OCI-LY1 (cell line): ENCODE measurements at regions not wholly inside any gene's neighbourhood (a gene's known extent, or its start where the extent isn't known, plus 50 kb on each side); places are given as distances from the start of the nearest gene placed in this dataset.

Source experiments
- EZH2 ChIP-seq: fragments of 200-600 bp; sonication (generic), shearing (Covaris generic); IDR thresholded peaks from 2 replicates; pipeline ENCODE4 v1.8.0; 2017; ENCODE audit warnings: borderline replicate concordance, mixed run types, mild to moderate bottlenecking, antibody characterized with exemption, low read length, moderate library complexity, mixed read lengths
- TF ChIP-seq, protein P1 (sequence below): fragments of 200-600 bp; sonication (generic), shearing (Covaris generic); IDR thresholded peaks from 2 replicates; pipeline ENCODE4 v1.5.1; 2017; ENCODE audit warnings: mild to moderate bottlenecking, antibody characterized with exemption, low read length, moderate library complexity, mixed read lengths

DNA sequence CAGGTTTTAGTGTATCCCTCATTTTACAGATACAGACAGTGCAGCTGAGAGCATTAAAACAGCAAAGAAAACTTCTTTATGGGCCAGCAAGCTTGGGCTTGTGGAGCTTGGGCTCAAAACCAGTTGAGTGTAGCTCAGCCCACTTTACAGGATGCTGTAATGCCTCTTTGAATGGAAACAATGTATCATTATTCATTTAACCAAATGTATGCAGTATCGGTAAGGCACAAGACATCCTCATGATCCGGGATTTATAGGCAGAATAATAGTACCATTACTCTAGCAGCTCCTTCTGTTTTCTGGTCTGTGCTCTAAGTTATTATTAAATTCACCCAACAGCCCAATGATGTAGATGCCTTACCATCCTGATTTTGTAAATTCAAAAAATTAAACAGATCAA is 575.1 kb upstream of the CDH7 start:
- no peak for TF ChIP-seq EZH2
- TF ChIP-seq, protein P1, sequence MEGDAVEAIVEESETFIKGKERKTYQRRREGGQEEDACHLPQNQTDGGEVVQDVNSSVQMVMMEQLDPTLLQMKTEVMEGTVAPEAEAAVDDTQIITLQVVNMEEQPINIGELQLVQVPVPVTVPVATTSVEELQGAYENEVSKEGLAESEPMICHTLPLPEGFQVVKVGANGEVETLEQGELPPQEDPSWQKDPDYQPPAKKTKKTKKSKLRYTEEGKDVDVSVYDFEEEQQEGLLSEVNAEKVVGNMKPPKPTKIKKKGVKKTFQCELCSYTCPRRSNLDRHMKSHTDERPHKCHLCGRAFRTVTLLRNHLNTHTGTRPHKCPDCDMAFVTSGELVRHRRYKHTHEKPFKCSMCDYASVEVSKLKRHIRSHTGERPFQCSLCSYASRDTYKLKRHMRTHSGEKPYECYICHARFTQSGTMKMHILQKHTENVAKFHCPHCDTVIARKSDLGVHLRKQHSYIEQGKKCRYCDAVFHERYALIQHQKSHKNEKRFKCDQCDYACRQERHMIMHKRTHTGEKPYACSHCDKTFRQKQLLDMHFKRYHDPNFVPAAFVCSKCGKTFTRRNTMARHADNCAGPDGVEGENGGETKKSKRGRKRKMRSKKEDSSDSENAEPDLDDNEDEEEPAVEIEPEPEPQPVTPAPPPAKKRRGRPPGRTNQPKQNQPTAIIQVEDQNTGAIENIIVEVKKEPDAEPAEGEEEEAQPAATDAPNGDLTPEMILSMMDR, result no peak
